ENCODE measurements at regions not wholly inside any gene's neighbourhood (a gene's known extent, or its start where the extent isn't known, plus 50 kb on each side); places are given as distances from the start of the nearest gene placed in this dataset.

- DNase-seq, result no peak
- H3K4me1 ChIP-seq, result no peaks in the 10 kb centered on the region
- TF ChIP-seq CTCF (IDR thresholded peaks at IDR 0.05) (no peak), POLR2A (IDR thresholded peaks at IDR 0.05) (no peak)
- 63% methylated on average over 5 of the region's 5 CpGs for WGBS (ENCODE audit: insufficient coverage, low coverage, low lambda C conversion rate, missing lambda C conversion rate)
- no peaks in the 10 kb centered on the region for H3K27me3 ChIP-seq
- H3K4me3 ChIP-seq, result no peak overlapping the region
- intact Hi-C loops (cut with DNase I), result no loop called here
- no peak for ATAC-seq
- no peak overlapping the region for H3K27ac ChIP-seq
- H3K9me3 ChIP-seq, result no peaks in the 10 kb centered on the region
- no peaks in the 10 kb centered on the region for H3K36me3 ChIP-seq
Observed at GRCh38 chr9:84187090-84187489, 153.5 kb downstream of the SLC28A3 start.

- no peak overlapping the region for H3K4me3 ChIP-seq
- H3K9me3 ChIP-seq, result no peaks in the 10 kb centered on the region
- TF ChIP-seq CTCF (IDR thresholded peaks at IDR 0.05), result no peak
- TF ChIP-seq POLR2A (IDR thresholded peaks at IDR 0.05), result no peak
- intact Hi-C loops (cut with DNase I), result no loop called here
- no peak for ATAC-seq
- no peak for DNase-seq
- WGBS (ENCODE audit: insufficient coverage, low coverage, low lambda C conversion rate, missing lambda C conversion rate), result 41% methylated on average over 6 of the region's 7 CpGs
- no peaks in the 10 kb centered on the region for H3K4me1 ChIP-seq
- H3K27ac ChIP-seq, result no peak overlapping the region
- no peaks in the 10 kb centered on the region for H3K36me3 ChIP-seq
- H3K27me3 ChIP-seq, result no peaks in the 10 kb centered on the region
Observed at GRCh38 chr9:84189904-84190303, 150.7 kb downstream of the SLC28A3 start.

GRCh38 chr9:84190411-84190810 lies 150.1 kb downstream of the SLC28A3 start:
- no peak overlapping the region for H3K4me3 ChIP-seq
- no peak for DNase-seq
- H3K9me3 ChIP-seq, result no peaks in the 10 kb centered on the region
- intact Hi-C loops (cut with DNase I), result no loop called here
- TF ChIP-seq POLR2A (IDR thresholded peaks at IDR 0.05) (no peak), CTCF (IDR thresholded peaks at IDR 0.05) (no peak)
- ATAC-seq, result no peak
- WGBS (ENCODE audit: insufficient coverage, low coverage, low lambda C conversion rate, missing lambda C conversion rate), result 60% methylated on average over 2 of the region's 2 CpGs
- no peaks in the 10 kb centered on the region for H3K27me3 ChIP-seq
- no peaks in the 10 kb centered on the region for H3K36me3 ChIP-seq
- H3K27ac ChIP-seq, result no peak overlapping the region
- no peaks in the 10 kb centered on the region for H3K4me1 ChIP-seq

GRCh38 chr9:84206801-84207370 lies 133.7 kb downstream of the SLC28A3 start:
- intact Hi-C loops (cut with DNase I), result no loop called here
- no peak for TF ChIP-seq POLR2A (IDR thresholded peaks at IDR 0.05)
- TF ChIP-seq CTCF (IDR thresholded peaks at IDR 0.05), result no peak
- ATAC-seq, result no peak
- Histone ChIP-seq H3K4me1 (no peaks in the 10 kb centered on the region), H3K4me3 (no peak overlapping the region), H3K27me3 (no peaks in the 10 kb centered on the region), H3K9me3 (no peaks in the 10 kb centered on the region), H3K36me3 (no peaks in the 10 kb centered on the region), H3K27ac (no peak overlapping the region)
- 65% methylated on average over 6 of the region's 9 CpGs for WGBS (ENCODE audit: insufficient coverage, low coverage, low lambda C conversion rate, missing lambda C conversion rate)
- no peak for DNase-seq

GRCh38 chr9:84207491-84207951 lies 133.0 kb downstream of the SLC28A3 start:
- DNase-seq (no peak), ATAC-seq (no peak)
- no peaks in the 10 kb centered on the region for H3K27me3 ChIP-seq
- H3K9me3 ChIP-seq, result no peaks in the 10 kb centered on the region
- 28% methylated on average over 6 of the region's 6 CpGs for WGBS (ENCODE audit: insufficient coverage, low coverage, low lambda C conversion rate, missing lambda C conversion rate)
- H3K36me3 ChIP-seq, result no peaks in the 10 kb centered on the region
- no peaks in the 10 kb centered on the region for H3K4me1 ChIP-seq
- no peak overlapping the region for H3K27ac ChIP-seq
- TF ChIP-seq CTCF (IDR thresholded peaks at IDR 0.05) (no peak), POLR2A (IDR thresholded peaks at IDR 0.05) (no peak)
- no peak overlapping the region for H3K4me3 ChIP-seq
- intact Hi-C loops (cut with DNase I), result no loop called here
